IPS-15b (cell line): ENCODE measurements at regions not wholly inside any gene's neighbourhood (a gene's known extent, or its start where the extent isn't known, plus 50 kb on each side); places are given as distances from the start of the nearest gene placed in this dataset.

Experiments used
- H3K27me3 ChIP-seq: one replicate; pipeline ENCODE4 v1.6.1; 2013; ENCODE audit warnings: low read length; ENCODE audit not compliant: control insufficient read depth, insufficient read depth
- H3K36me3 ChIP-seq: one replicate; pipeline ENCODE4 v1.6.1; 2013; ENCODE audit warnings: low read length; ENCODE audit not compliant: control insufficient read depth, insufficient read depth
- H3K4me1 ChIP-seq: one replicate; pipeline ENCODE4 v1.6.1; 2013; ENCODE audit warnings: mild to moderate bottlenecking, low read length; ENCODE audit not compliant: control insufficient read depth, insufficient read depth
- H3K4me3 ChIP-seq: one replicate; pipeline ENCODE4 v1.5.1; 2013; ENCODE audit warnings: low read depth, low read length
- H3K9ac ChIP-seq: one replicate; pipeline ENCODE4 v1.6.1; 2013; ENCODE audit warnings: low read depth, mild to moderate bottlenecking, low read length
- H3K9me3 ChIP-seq: one replicate; pipeline ENCODE4 v1.6.1; 2013; ENCODE audit warnings: mild to moderate bottlenecking, low read length; ENCODE audit not compliant: control insufficient read depth, insufficient read depth

DNA sequence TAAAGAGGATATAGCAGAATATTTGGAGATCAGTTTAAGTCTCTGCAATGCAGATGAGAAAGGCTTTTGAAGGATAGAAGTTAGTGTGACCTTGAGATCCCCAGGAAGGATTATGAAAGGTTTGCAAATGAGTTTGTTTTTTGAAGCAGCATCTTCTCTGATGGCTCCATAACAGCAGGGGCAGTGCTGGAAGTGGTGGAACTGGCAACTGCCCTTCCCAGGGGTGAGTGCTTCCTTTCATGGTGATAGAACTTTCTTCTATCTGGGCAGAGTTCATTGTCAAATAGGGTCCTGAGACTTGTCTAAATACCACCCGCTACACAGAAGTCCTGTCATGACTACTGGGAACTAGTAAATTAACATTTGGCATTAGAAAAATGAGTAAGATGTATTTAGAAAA is 314.2 kb upstream of the MCTP2 start:
- Histone ChIP-seq H3K27me3 (no peaks in the 10 kb centered on the region), H3K36me3 (no peaks in the 10 kb centered on the region), H3K9me3 (no peaks in the 10 kb centered on the region), H3K9ac (no peak overlapping the region), H3K4me1 (no peaks in the 10 kb centered on the region), H3K4me3 (no peak overlapping the region)

DNA sequence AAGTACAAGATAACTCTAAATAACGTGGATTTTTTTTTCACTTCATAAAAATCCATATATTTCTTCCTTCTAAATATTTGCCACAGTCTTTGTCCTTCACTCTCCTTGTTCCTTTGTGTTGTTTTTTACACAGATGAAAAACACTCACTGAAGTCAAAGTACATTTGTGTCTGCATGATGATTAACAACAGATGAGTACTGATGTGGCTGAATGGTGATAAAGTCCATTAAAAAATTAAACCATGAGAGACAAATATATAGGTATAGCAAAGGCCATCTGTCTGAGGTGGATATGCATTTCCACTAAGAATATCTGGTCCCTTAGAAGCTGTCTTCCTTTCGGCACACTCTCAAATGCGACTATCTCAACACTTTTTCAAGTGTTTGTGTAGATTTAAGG is 317.5 kb upstream of the MCTP2 start:
- Histone ChIP-seq H3K9me3 (no peaks in the 10 kb centered on the region), H3K36me3 (no peaks in the 10 kb centered on the region), H3K27me3 (no peaks in the 10 kb centered on the region), H3K4me3 (no peak overlapping the region), H3K4me1 (no peaks in the 10 kb centered on the region), H3K9ac (no peak overlapping the region)

DNA sequence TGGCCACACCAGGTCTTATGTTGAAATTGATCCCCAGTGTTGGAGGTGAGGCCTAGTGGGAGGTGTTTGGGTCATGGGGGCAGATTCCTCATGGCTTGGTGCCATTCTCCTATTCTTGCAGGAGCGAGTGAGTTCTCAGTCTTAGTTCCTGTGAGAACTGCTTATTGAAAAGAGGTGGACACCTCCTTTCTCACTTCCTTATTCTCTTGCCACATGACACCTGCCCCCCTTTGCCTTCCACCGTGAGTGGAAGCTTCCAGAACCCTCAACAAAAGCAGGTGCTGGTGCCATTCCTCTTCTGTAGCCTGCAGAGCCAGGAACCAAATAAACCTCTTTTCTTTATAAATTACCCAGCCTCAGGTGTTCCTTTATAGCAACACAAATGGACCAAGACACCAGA is 318.1 kb upstream of the MCTP2 start:
- Histone ChIP-seq H3K36me3 (no peaks in the 10 kb centered on the region), H3K9me3 (no peaks in the 10 kb centered on the region), H3K4me3 (no peak overlapping the region), H3K4me1 (no peaks in the 10 kb centered on the region), H3K27me3 (no peaks in the 10 kb centered on the region), H3K9ac (no peak overlapping the region)

DNA sequence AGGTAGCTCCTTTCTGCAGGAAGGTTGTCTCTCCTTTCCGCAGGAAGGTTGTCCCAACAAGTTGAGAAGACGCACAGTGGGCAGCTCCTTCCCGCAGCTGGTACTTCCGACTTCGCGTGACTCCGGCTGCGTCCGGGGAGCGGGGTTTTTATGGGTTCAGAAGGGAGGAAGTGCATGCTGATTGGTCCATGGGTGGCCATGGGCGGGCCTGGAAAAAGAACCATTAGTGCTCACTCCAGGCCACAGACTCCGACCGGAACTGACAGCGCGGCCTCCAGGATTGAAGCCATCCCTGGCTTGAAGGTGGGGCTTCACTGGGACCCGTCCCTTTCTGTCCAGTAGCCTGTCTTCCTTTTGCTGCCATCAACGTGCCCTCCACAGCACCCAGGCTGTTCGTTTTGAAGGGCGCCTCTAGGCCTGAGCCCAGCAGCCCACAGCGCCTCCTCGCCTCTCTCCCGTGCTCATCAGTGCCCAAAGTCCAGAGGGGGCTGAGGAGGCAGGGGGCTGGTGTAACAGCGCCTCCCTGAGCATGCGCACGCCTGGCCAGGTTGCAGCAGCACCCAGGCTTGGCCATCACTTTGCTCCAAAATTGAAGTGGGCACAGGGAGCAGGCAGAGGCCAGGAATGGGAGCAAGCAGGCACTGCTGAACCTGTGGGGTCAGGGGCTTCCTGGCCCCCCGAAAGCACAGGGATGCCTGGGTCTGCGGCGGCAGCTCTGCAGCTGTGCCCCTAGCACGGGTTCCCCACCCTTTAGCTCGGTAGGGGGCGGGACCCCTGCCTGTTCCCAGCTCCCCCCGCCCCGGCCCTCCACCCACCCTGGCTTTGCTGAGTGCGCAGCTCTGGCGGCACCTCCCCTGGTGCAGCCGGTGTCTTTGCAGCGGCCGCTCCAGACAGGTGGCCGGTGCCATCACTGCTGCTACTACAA is 330.6 kb upstream of the MCTP2 start:
- no peaks in the 10 kb centered on the region for H3K9me3 ChIP-seq
- H3K9ac ChIP-seq, result no peak overlapping the region
- no peaks in the 10 kb centered on the region for H3K36me3 ChIP-seq
- H3K4me3 ChIP-seq, result no peak overlapping the region
- no peaks in the 10 kb centered on the region for H3K4me1 ChIP-seq
- H3K27me3 ChIP-seq, result no peaks in the 10 kb centered on the region

DNA sequence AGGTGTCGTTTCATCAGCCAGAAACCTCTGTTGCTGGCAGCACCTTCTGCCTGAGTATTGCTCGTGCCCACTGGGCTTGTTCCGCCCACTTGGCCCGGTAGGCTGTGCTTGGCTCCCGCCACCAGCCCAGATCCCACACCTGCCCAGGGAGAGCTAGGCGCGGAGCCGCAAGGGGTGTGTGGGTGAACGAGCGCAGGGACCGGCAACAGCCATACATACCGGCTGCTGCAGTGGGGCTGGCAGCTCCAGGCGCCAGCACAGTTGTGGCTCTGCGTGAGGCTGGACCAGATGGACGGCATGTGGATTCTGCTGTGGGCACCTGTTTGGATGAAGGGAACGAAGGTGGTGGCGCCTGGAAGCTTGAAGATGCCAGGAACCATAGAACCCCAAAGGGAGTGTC is 331.5 kb upstream of the MCTP2 start:
- no peak overlapping the region for H3K9ac ChIP-seq
- no peaks in the 10 kb centered on the region for H3K4me1 ChIP-seq
- no peaks in the 10 kb centered on the region for H3K27me3 ChIP-seq
- no peak overlapping the region for H3K4me3 ChIP-seq
- H3K36me3 ChIP-seq, result no peaks in the 10 kb centered on the region
- H3K9me3 ChIP-seq, result no peaks in the 10 kb centered on the region

DNA sequence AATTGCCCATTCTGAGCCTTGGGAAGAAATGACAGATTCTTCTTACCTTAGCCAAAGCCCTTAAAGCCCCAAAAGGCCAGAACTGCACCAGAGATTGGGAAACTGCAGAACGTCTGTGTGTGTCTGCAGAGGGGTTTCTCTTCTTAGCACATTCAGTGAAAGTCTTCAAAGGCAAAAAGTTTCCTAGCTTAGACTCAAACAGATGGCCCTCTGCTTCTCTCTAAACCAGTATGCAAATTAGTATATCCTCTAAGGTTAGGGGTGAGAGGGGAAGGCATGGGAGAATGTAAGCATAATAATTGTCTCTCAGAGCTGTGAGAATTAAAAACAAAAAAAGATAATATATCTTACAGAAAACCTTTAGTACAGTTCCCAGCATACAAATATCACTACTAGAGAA is 334.0 kb upstream of the MCTP2 start:
- Histone ChIP-seq H3K36me3 (no peaks in the 10 kb centered on the region), H3K4me1 (no peaks in the 10 kb centered on the region), H3K9me3 (no peaks in the 10 kb centered on the region), H3K4me3 (no peak overlapping the region), H3K27me3 (no peaks in the 10 kb centered on the region), H3K9ac (no peak overlapping the region)

DNA sequence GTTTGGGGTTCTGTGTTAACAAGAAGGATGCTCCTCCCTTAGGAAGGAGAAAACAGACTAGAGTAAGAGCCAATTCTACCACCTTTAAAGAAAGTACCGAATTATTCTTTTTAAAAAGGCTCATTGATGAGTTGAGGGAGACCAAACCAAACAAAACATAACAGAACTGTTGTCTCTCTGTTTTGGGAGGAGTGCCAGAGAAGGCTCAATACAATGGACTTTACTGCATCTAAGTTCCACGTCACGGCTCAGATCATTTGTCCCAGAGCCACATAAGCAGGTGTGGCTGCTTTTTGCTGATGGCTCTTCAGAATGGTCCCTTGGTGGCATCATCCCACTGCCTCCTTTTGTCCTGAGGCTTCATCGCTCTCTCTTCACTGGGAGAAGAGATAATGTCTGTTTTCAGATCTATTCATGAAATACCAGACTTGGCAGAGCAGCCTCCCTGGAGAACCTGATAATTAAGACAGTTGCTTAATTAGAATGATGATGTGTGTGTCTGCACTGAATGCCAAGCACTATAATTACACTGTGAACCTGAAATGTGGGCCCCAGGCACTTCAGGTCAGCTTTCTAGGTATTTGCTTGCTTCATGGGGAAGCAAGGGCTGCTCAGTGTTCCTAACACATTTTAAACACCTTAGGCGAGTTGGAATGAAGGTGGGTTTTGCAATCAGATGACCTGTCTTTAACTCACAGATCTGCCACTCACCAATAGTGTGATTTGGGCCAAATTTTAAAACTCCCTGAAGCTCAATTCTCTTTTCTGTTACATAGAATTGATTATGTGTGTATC is 335.2 kb upstream of the MCTP2 start:
- Histone ChIP-seq H3K4me3 (no peak overlapping the region), H3K9ac (no peak overlapping the region), H3K27me3 (no peaks in the 10 kb centered on the region), H3K36me3 (no peaks in the 10 kb centered on the region), H3K4me1 (no peaks in the 10 kb centered on the region), H3K9me3 (no peaks in the 10 kb centered on the region)

DNA sequence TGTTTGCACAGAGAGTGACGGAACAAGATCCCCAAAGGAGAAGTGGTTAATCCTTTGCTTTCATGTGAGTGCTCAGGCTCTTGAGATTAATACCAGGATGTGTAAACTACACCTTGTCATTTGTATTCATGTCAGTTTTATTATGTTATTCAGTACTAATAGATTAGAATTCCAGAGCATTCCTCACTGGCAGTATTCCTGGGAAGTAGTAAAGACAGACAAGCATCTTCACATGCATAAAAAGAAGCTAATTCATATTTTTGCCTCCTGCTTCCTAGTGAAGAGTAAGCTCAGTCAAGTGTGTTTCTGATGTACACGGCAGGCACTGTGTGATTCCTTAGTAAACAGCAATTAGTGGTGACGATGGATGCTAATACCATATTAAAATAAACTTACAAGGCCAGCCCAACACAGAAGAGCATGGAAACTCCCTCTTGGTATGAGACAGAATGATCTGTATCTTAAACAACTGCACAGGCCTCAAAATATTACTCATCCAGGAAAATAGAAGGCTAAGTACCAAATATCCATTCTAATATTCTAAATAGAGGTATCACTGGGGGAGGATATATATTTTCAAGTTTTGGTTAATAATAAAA is 336.8 kb upstream of the MCTP2 start:
- Histone ChIP-seq H3K4me1 (no peaks in the 10 kb centered on the region), H3K9me3 (no peaks in the 10 kb centered on the region), H3K4me3 (no peak overlapping the region), H3K27me3 (no peaks in the 10 kb centered on the region), H3K36me3 (no peaks in the 10 kb centered on the region), H3K9ac (no peak overlapping the region)

DNA sequence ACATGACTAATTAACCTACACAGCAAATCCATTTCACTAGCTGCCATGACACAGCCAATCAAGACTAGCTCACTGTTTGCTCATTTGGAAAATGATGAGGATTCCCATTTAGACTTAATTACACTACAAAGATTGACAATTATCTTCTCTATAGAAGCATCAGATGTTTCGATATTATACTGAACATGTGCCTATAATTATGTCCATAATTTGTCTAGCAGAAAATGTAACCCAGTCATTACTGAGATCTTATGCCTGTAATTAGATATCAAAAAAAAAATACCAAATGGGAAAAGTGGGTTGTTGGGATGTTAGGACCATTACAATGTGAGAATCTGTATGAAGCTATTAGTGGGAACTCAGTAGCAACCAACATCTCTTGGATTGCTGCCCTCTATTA is 344.2 kb upstream of the MCTP2 start:
- Histone ChIP-seq H3K36me3 (no peaks in the 10 kb centered on the region), H3K9me3 (no peaks in the 10 kb centered on the region), H3K4me3 (no peak overlapping the region), H3K27me3 (no peaks in the 10 kb centered on the region), H3K4me1 (peaks cover 7% of the 10 kb centered on the region), H3K9ac (no peak overlapping the region)

DNA sequence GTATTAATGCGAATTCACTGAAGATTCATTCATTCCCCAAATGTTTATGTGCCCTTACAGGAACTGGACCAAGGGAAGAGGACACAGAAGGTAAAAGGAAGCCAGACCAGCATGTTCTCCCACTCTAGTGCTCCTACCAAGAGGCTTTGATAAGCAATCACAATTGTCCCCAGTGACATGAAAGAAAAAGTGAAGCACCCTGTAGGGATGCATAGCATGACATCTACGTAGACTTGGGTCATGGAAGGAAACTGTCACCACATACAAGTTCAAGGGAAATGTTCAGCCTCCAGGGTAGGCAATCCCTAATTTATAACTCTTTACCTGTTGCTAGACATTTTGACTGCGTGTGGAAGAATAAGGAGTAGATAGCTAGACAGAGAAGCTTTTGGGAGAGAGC is 348.6 kb upstream of the MCTP2 start:
- no peaks in the 10 kb centered on the region for H3K9me3 ChIP-seq
- no peak overlapping the region for H3K4me3 ChIP-seq
- no peak overlapping the region for H3K9ac ChIP-seq
- H3K27me3 ChIP-seq, result no peaks in the 10 kb centered on the region
- peaks cover 7% of the 10 kb centered on the region for H3K4me1 ChIP-seq
- no peaks in the 10 kb centered on the region for H3K36me3 ChIP-seq

DNA sequence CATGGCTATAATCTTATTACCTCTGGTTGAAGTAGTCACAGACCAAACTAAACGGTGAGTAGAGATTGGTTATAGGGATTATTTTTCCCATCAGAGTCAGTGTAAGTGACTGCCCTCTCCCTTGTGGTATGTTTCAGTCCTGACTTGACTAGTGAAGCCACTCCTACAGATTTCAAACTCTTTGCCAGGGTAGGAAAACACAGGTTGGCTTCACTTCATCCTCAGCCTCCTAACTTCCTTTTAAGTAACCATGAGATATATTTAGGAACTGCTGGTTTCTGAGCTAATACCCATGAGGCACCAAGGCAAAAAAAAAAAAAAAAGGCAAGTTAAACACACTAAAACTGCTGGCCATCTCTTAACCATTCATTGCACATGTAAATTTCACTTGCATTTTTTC is 349.2 kb upstream of the MCTP2 start:
- peaks cover 7% of the 10 kb centered on the region for H3K4me1 ChIP-seq
- no peak overlapping the region for H3K9ac ChIP-seq
- no peaks in the 10 kb centered on the region for H3K27me3 ChIP-seq
- H3K9me3 ChIP-seq, result no peaks in the 10 kb centered on the region
- no peaks in the 10 kb centered on the region for H3K36me3 ChIP-seq
- H3K4me3 ChIP-seq, result no peak overlapping the region
